Neural progenitor cell (in vitro differentiated cells): ENCODE measurements at regions not wholly inside any gene's neighbourhood (a gene's known extent, or its start where the extent isn't known, plus 50 kb on each side); places are given as distances from the start of the nearest gene placed in this dataset.

Experiments
- DNase-seq: peaks from one replicate; pipeline ENCODE4 v3.0.0-alpha.2; 2016; ENCODE audit warnings: low spot score
- H2AFZ ChIP-seq: fragments of 200-600 bp; sonication (generic); replicated peaks from 2 replicates; pipeline ENCODE4 v1.6.1; 2016; ENCODE audit warnings: antibody characterized with exemption
- H3F3A ChIP-seq: fragments of 200-600 bp; sonication (generic); 2 replicates; pipeline ENCODE4 v1.6.1; 2016; ENCODE audit warnings: antibody characterized with exemption, low read depth
- H3K27ac ChIP-seq: fragments of 200-600 bp; sonication (generic); 2 replicates; pipeline ENCODE4 v1.5.1; 2016; ENCODE audit warnings: mild to moderate bottlenecking
- H3K27me3 ChIP-seq: fragments of 200-600 bp; sonication (generic); 2 replicates; pipeline ENCODE4 v1.6.1; 2016; ENCODE audit warnings: mild to moderate bottlenecking, moderate library complexity
- H3K36me3 ChIP-seq: fragments of 200-600 bp; sonication (generic); 2 replicates; pipeline ENCODE4 v1.5.1; 2016
- H3K4me1 ChIP-seq: fragments of 200-600 bp; sonication (generic); 2 replicates; pipeline ENCODE4 v1.6.1; 2016; ENCODE audit warnings: mixed run types
- H3K4me2 ChIP-seq: fragments of 200-600 bp; sonication (generic); 2 replicates; pipeline ENCODE4 v1.6.1; 2016
- H3K4me3 ChIP-seq: fragments of 200-600 bp; sonication (generic); 2 replicates; pipeline ENCODE4 v1.5.1; 2016
- H3K79me2 ChIP-seq: fragments of 200-600 bp; sonication (generic); 2 replicates; pipeline ENCODE4 v1.6.1; 2016; ENCODE audit warnings: low read depth
- H3K9ac ChIP-seq: fragments of 200-600 bp; sonication (generic); 2 replicates; pipeline ENCODE4 v1.6.1; 2016
- H3K9me3 ChIP-seq: fragments of 200-600 bp; sonication (generic); 2 replicates; pipeline ENCODE4 v1.5.1; 2016; ENCODE audit warnings: low read depth
- H4K20me1 ChIP-seq: fragments of 200-600 bp; sonication (generic); 2 replicates; pipeline ENCODE4 v1.6.1; 2016; ENCODE audit warnings: low read depth
- H3K27ac Mint-ChIP-seq: 3 replicates; pipeline ENCODE4 v1.8.0; 2021; ENCODE audit warnings: mixed read lengths
- H3K27me3 Mint-ChIP-seq: 2 replicates; pipeline ENCODE4 v1.8.0; 2022; ENCODE audit warnings: low read depth, mild to moderate bottlenecking, inconsistent platforms, moderate library complexity, mixed read lengths; ENCODE audit not compliant: insufficient read depth
- H3K36me3 Mint-ChIP-seq: 3 replicates; pipeline ENCODE4 v1.8.0; 2021; ENCODE audit warnings: mixed read lengths
- H3K4me1 Mint-ChIP-seq: 3 replicates; pipeline ENCODE4 v1.8.0; 2021; ENCODE audit warnings: mixed read lengths
- H3K4me3 Mint-ChIP-seq: 3 replicates; pipeline ENCODE4 v1.8.0; 2021; ENCODE audit warnings: mild to moderate bottlenecking, moderate library complexity, mixed read lengths
- H3K9me3 Mint-ChIP-seq: 3 replicates; pipeline ENCODE4 v1.8.0; 2020; ENCODE audit warnings: mixed read lengths
- EZH2 ChIP-seq: fragments of 200-600 bp; sonication (generic); IDR thresholded peaks from 2 replicates; pipeline ENCODE4 v1.6.1; 2017; ENCODE audit warnings: antibody characterized with exemption, mild to moderate bottlenecking, moderate library complexity
- EZH2phosphoT487 ChIP-seq: fragments of 200-600 bp; sonication (generic); IDR thresholded peaks from 2 replicates; pipeline ENCODE4 v1.6.1; 2017; ENCODE audit warnings: antibody characterized with exemption
- TF ChIP-seq, protein P1 (sequence below): fragments of 200-600 bp; sonication (generic); IDR thresholded peaks from 2 replicates; pipeline ENCODE4 v1.5.1; 2017; ENCODE audit warnings: antibody characterized with exemption, mild to moderate bottlenecking

DNA sequence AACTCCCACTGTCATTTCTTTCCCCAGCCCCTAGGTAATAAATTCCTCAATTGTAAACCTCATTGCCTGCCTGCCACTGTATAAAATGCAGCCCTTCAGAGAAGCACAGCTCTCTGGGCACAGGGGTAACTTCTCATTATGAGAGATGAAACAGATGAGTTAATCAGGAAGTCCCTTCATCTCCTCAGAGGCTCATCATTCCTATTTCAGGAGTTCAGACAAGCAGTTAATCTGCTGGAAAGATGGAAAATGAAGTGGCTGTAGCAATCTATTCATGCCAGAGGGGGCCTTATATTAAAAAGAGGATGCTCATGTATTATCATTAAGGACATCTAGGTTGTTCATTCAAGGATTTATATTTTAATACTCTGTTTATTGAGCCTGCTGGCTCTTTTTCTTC, 519.5 kb upstream of the LMCD1 start:
- Histone ChIP-seq H3K4me1 (no peaks in the 10 kb centered on the region), H3K9ac (no peak overlapping the region), H3K9me3 (no peaks in the 10 kb centered on the region), H3F3A (no peaks in the 10 kb centered on the region), H3K36me3 (no peaks in the 10 kb centered on the region), H3K4me2 (no peak overlapping the region), H3K27me3 (no peaks in the 10 kb centered on the region), H4K20me1 (no peaks in the 10 kb centered on the region), H3K4me3 (no peak overlapping the region), H3K79me2 (no peaks in the 10 kb centered on the region), H2AFZ (no peak overlapping the region), H3K27ac (no peak overlapping the region)
- no peak for DNase-seq
- no peaks in the 10 kb centered on the region for H3K9me3 Mint-ChIP-seq
- TF ChIP-seq, protein P1, sequence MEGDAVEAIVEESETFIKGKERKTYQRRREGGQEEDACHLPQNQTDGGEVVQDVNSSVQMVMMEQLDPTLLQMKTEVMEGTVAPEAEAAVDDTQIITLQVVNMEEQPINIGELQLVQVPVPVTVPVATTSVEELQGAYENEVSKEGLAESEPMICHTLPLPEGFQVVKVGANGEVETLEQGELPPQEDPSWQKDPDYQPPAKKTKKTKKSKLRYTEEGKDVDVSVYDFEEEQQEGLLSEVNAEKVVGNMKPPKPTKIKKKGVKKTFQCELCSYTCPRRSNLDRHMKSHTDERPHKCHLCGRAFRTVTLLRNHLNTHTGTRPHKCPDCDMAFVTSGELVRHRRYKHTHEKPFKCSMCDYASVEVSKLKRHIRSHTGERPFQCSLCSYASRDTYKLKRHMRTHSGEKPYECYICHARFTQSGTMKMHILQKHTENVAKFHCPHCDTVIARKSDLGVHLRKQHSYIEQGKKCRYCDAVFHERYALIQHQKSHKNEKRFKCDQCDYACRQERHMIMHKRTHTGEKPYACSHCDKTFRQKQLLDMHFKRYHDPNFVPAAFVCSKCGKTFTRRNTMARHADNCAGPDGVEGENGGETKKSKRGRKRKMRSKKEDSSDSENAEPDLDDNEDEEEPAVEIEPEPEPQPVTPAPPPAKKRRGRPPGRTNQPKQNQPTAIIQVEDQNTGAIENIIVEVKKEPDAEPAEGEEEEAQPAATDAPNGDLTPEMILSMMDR, result no peak
- TF ChIP-seq EZH2 (no peak), EZH2phosphoT487 (no peak)
- H3K36me3 Mint-ChIP-seq, result no peaks in the 10 kb centered on the region
- H3K27ac Mint-ChIP-seq, result no peak overlapping the region
- H3K4me1 Mint-ChIP-seq, result peaks cover 16% of the 10 kb centered on the region
- H3K27me3 Mint-ChIP-seq, result no peaks in the 10 kb centered on the region
- H3K4me3 Mint-ChIP-seq, result no peak overlapping the region

DNA sequence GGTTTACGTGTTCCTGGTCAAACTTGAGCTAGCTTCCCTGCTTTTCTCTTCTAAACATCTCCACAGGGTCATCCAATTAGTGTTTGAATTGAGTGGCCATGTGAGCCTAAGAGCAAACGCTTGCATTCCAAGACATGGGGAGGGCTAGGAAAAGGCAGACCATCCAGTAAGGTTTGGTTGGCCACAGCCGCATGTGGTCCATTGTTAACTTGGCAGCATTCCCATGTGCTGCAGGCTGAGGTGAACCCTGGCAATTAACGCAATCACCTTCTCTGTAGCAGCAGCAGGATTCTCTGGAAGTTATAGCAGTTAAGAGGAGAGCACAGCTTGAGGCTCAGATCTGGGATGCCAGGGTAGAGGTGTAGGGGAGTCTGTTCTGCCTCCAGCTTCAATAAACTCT, 502.2 kb upstream of the LMCD1 start:
- TF ChIP-seq, protein P1, result no peak
- TF ChIP-seq EZH2phosphoT487 (no peak), EZH2 (no peak)
- no peaks in the 10 kb centered on the region for H3K36me3 Mint-ChIP-seq
- H3K27me3 Mint-ChIP-seq, result no peaks in the 10 kb centered on the region
- no peak overlapping the region for H3K4me2 ChIP-seq
- peaks cover 18% of the 10 kb centered on the region for H3K4me1 Mint-ChIP-seq
- H3F3A ChIP-seq, result no peaks in the 10 kb centered on the region
- H3K27me3 ChIP-seq, result no peaks in the 10 kb centered on the region
- H4K20me1 ChIP-seq, result no peaks in the 10 kb centered on the region
- H2AFZ ChIP-seq, result no peak overlapping the region
- no peak overlapping the region for H3K4me3 Mint-ChIP-seq
- H3K36me3 ChIP-seq, result no peaks in the 10 kb centered on the region
- H3K9me3 Mint-ChIP-seq, result peaks cover 3% of the 10 kb centered on the region
- H3K4me1 ChIP-seq, result peaks cover 6% of the 10 kb centered on the region
- no peak overlapping the region for H3K9ac ChIP-seq
- DNase-seq, result peak; percentile 80
- H3K27ac ChIP-seq, result no peak overlapping the region
- H3K27ac Mint-ChIP-seq, result no peak overlapping the region
- H3K4me3 ChIP-seq, result no peak overlapping the region
- H3K79me2 ChIP-seq, result no peaks in the 10 kb centered on the region
- no peaks in the 10 kb centered on the region for H3K9me3 ChIP-seq

DNA sequence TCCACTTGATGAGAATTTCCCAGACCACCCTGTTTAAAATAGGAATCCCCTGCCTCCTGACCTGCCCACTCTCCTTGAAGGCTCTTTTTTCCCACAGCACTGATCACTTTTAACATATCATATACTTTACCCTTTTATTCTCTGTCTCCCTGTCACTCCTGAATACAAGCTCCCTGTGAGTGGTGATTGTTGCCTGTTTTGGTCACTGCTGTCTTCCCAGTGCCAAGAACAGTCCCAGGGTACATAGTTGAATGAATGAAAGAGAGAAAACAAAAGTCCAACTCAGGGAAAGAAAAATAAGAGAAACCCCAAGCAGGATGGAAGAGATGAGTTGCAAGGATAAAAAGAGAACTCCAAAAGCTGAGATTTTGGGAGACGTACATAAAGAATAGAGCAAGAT, 500.3 kb upstream of the LMCD1 start:
- no peak overlapping the region for H3K27ac Mint-ChIP-seq
- TF ChIP-seq, protein P1, result no peak
- TF ChIP-seq EZH2phosphoT487 (no peak), EZH2 (no peak)
- H2AFZ ChIP-seq, result no peak overlapping the region
- no peak overlapping the region for H3K4me3 ChIP-seq
- no peaks in the 10 kb centered on the region for H3K36me3 ChIP-seq
- DNase-seq, result no peak
- H3K27me3 ChIP-seq, result no peaks in the 10 kb centered on the region
- H3K4me3 Mint-ChIP-seq, result no peak overlapping the region
- no peak overlapping the region for H3K27ac ChIP-seq
- H3K36me3 Mint-ChIP-seq, result no peaks in the 10 kb centered on the region
- H3K9ac ChIP-seq, result no peak overlapping the region
- peaks cover 18% of the 10 kb centered on the region for H3K4me1 Mint-ChIP-seq
- H3K4me1 ChIP-seq, result peaks cover 6% of the 10 kb centered on the region
- H3K27me3 Mint-ChIP-seq, result no peaks in the 10 kb centered on the region
- no peak overlapping the region for H3K4me2 ChIP-seq
- H3K9me3 ChIP-seq, result no peaks in the 10 kb centered on the region
- H4K20me1 ChIP-seq, result no peaks in the 10 kb centered on the region
- no peaks in the 10 kb centered on the region for H3F3A ChIP-seq
- H3K79me2 ChIP-seq, result no peaks in the 10 kb centered on the region
- H3K9me3 Mint-ChIP-seq, result no peaks in the 10 kb centered on the region

DNA sequence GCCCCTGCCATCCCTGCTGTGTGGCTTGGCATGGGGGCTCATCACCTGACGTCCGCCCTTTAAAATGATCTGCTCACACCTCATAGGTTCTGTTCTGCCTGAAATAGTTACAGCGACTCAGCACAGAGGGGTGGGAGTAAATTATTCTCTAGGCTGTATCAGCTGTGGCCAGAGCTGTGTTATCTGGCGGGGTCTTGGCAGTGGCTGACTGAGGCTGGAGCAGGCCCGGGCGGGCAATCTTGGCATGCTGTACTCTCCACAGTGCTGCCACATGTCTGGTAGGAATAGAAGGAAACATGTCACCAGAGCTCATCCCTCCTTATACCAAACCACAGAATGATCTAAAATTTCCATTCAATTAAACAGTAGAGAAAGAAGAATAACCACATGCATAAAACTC, 499.9 kb upstream of the LMCD1 start:
- no peaks in the 10 kb centered on the region for H3K36me3 Mint-ChIP-seq
- Histone ChIP-seq H3K9ac (no peak overlapping the region), H3K9me3 (no peaks in the 10 kb centered on the region), H3K4me3 (no peak overlapping the region), H3K27me3 (no peaks in the 10 kb centered on the region), H2AFZ (no peak overlapping the region), H3K4me1 (peaks cover 6% of the 10 kb centered on the region), H3K27ac (no peak overlapping the region), H4K20me1 (no peaks in the 10 kb centered on the region), H3K4me2 (no peak overlapping the region), H3F3A (no peaks in the 10 kb centered on the region), H3K36me3 (no peaks in the 10 kb centered on the region), H3K79me2 (no peaks in the 10 kb centered on the region)
- no peak overlapping the region for H3K27ac Mint-ChIP-seq
- DNase-seq, result no peak
- no peak overlapping the region for H3K4me3 Mint-ChIP-seq
- no peaks in the 10 kb centered on the region for H3K9me3 Mint-ChIP-seq
- H3K4me1 Mint-ChIP-seq, result peaks cover 18% of the 10 kb centered on the region
- H3K27me3 Mint-ChIP-seq, result no peaks in the 10 kb centered on the region
- TF ChIP-seq EZH2 (no peak), EZH2phosphoT487 (no peak)
- TF ChIP-seq, protein P1, result no peak
